WTC11 (cell line): ENCODE measurements at regions not wholly inside any gene's neighbourhood (a gene's known extent, or its start where the extent isn't known, plus 50 kb on each side); places are given as distances from the start of the nearest gene placed in this dataset.

ENCODE experiments used
- ATAC-seq: fragments of 200-7000 bp; cut with Tn5 transposase; 2 replicates; pipeline ENCODE4 v1.10.0; 2021; ENCODE audit warnings: mild to moderate bottlenecking, moderate library complexity
- CTCF ChIA-PET: fragments of 300-600 bp; sonication (Branson Sonifier 250); formaldehyde crosslinking; loops from one replicate; lab custom pipeline; 2021; ENCODE audit warnings: antibody characterized with exemption; lab: Charles Lee
- POLR2A ChIA-PET: fragments of 350-600 bp; sonication (Branson Sonifier 250); formaldehyde crosslinking; loops from one replicate; lab custom pipeline; 2021; ENCODE audit warnings: antibody characterized with exemption; lab: Charles Lee
- DNase-seq: peaks from one replicate; pipeline ENCODE4 v3.0.0; 2021; ENCODE audit warnings: low spot score
- H3K27ac Mint-ChIP-seq: 2 replicates; pipeline ENCODE4 v1.8.0; 2021; ENCODE audit warnings: mixed read lengths
- H3K27me3 Mint-ChIP-seq: 2 replicates; pipeline ENCODE4 v1.8.0; 2021; ENCODE audit warnings: low read depth, mild to moderate bottlenecking, moderate library complexity, mixed read lengths
- H3K36me3 Mint-ChIP-seq: 2 replicates; pipeline ENCODE4 v1.8.0; 2021; ENCODE audit warnings: mixed read lengths
- H3K4me1 Mint-ChIP-seq: 2 replicates; pipeline ENCODE4 v1.8.0; 2022; ENCODE audit warnings: mixed read lengths
- H3K4me3 Mint-ChIP-seq: 2 replicates; pipeline ENCODE4 v1.8.0; 2021; ENCODE audit warnings: mild to moderate bottlenecking, moderate library complexity, mixed read lengths
- H3K9me3 Mint-ChIP-seq: 2 replicates; pipeline ENCODE4 v1.8.0; 2021; ENCODE audit warnings: mixed read lengths
- CBFB ChIP-seq: sonication (generic); formaldehyde crosslinking; IDR thresholded peaks from 2 replicates; pipeline ENCODE4 v1.8.1; 2022; ENCODE audit warnings: mild to moderate bottlenecking, low read depth, missing genetic modification reagents
- FOXJ3 ChIP-seq: sonication (generic); formaldehyde crosslinking; IDR thresholded peaks from 2 replicates; pipeline ENCODE4 v1.9.0; 2021; ENCODE audit warnings: missing genetic modification reagents, mild to moderate bottlenecking, borderline replicate concordance
- FOXK1 ChIP-seq: sonication (generic); formaldehyde crosslinking; IDR thresholded peaks from 2 replicates; pipeline ENCODE4 v1.8.0; 2022; ENCODE audit warnings: mild to moderate bottlenecking, moderate library complexity, missing genetic modification reagents
- GRHL2 ChIP-seq: fragments of 250-450 bp; sonication (Bioruptor Pico); IDR thresholded peaks from 2 replicates; pipeline ENCODE4 v1.8.0; 2022; ENCODE audit warnings: mild to moderate bottlenecking, moderate library complexity; ENCODE audit not compliant: insufficient replicate concordance, severe bottlenecking
- HMGA2 ChIP-seq: fragments of 250-450 bp; sonication (Bioruptor Pico); IDR thresholded peaks from 2 replicates; pipeline ENCODE4 v1.4.0; 2021; ENCODE audit warnings: mild to moderate bottlenecking, moderate library complexity
- IRF2 ChIP-seq: sonication (generic); formaldehyde crosslinking; IDR thresholded peaks from 2 replicates; pipeline ENCODE4 v1.8.0; 2022; ENCODE audit warnings: low read depth, missing genetic modification reagents, borderline replicate concordance
- JAZF1 ChIP-seq: fragments of 250-450 bp; sonication (Bioruptor Pico); IDR thresholded peaks from 2 replicates; pipeline ENCODE4 v1.9.0; 2021; ENCODE audit warnings: moderate library complexity, mild to moderate bottlenecking, inconsistent platforms
- JUN ChIP-seq: sonication (generic); formaldehyde crosslinking; IDR thresholded peaks from 2 replicates; pipeline ENCODE4 v1.8.0; 2023; ENCODE audit warnings: mild to moderate bottlenecking, missing genetic modification reagents
- KAT7 ChIP-seq: sonication (generic); formaldehyde crosslinking; IDR thresholded peaks from 2 replicates; pipeline ENCODE4 v1.8.1; 2023; ENCODE audit warnings: missing genetic modification reagents, mild to moderate bottlenecking, borderline replicate concordance
- NFE2L1 ChIP-seq: sonication (generic); formaldehyde crosslinking; IDR thresholded peaks from 2 replicates; pipeline ENCODE4 v1.8.1; 2023; ENCODE audit warnings: missing genetic modification reagents
- PRDM15 ChIP-seq: sonication (generic); formaldehyde crosslinking; IDR thresholded peaks from 2 replicates; pipeline ENCODE4 v1.8.0; 2022; ENCODE audit warnings: missing genetic modification reagents
- SP1 ChIP-seq: sonication (generic); formaldehyde crosslinking; conservative IDR thresholded peaks from 2 replicates; pipeline ENCODE4 v1.8.1; 2022; ENCODE audit warnings: missing genetic modification reagents
- USF1 ChIP-seq: sonication (generic); formaldehyde crosslinking; IDR thresholded peaks from 2 replicates; pipeline ENCODE4 v1.8.0; 2022; ENCODE audit warnings: mild to moderate bottlenecking, missing genetic modification reagents
- ZMAT4 ChIP-seq: fragments of 250-450 bp; sonication (Bioruptor Pico); IDR thresholded peaks from 2 replicates; pipeline ENCODE4 v1.9.0; 2021; ENCODE audit warnings: mild to moderate bottlenecking
- ZNF281 ChIP-seq: sonication (generic); formaldehyde crosslinking; IDR thresholded peaks from 2 replicates; pipeline ENCODE4 v1.8.0; 2023; ENCODE audit warnings: mild to moderate bottlenecking, missing genetic modification reagents
- ZNF317 ChIP-seq: sonication (generic); formaldehyde crosslinking; IDR thresholded peaks from 2 replicates; pipeline ENCODE4 v1.8.1; 2023; ENCODE audit warnings: low read depth, mild to moderate bottlenecking, moderate library complexity, missing genetic modification reagents, borderline replicate concordance
- ZNF416 ChIP-seq: fragments of 250-450 bp; sonication (Bioruptor Pico); IDR thresholded peaks from 2 replicates; pipeline ENCODE4 v1.9.0; 2021; ENCODE audit warnings: mild to moderate bottlenecking, inconsistent platforms

- TF ChIP-seq GRHL2 (no peak), ZNF281 (CRISPR knock-in tag) (no peak)
Observed at GRCh38 chr6:9710574-9710973, 704.3 kb downstream of the TFAP2A start (continued).

GRCh38 chr6:9708600-9708999, 706.3 kb downstream of the TFAP2A start:
- ATAC-seq, result no peak
- TF ChIP-seq ZNF317 (CRISPR knock-in tag) (no peak), ZMAT4 (CRISPR knock-in tag) (no peak), IRF2 (CRISPR knock-in tag) (no peak), NFE2L1 (CRISPR knock-in tag) (no peak), FOXJ3 (CRISPR knock-in tag) (no peak), ZNF416 (no peak), GRHL2 (no peak), JUN (CRISPR knock-in tag) (no peak), USF1 (CRISPR knock-in tag) (no peak), HMGA2 (CRISPR knock-in tag) (no peak), PRDM15 (CRISPR knock-in tag) (no peak), SP1 (CRISPR knock-in tag) (no peak), KAT7 (CRISPR knock-in tag) (no peak)
- TF ChIP-seq, all 79 proteins: peak for 0
- Mint-ChIP-seq H3K36me3 (no peaks in the 10 kb centered on the region), H3K9me3 (peaks cover 8% of the 10 kb centered on the region), H3K27ac (no peak overlapping the region), H3K27me3 (no peaks in the 10 kb centered on the region), H3K4me1 (peaks cover 20% of the 10 kb centered on the region), H3K4me3 (no peak overlapping the region)
- CTCF ChIA-PET, result no interaction called here
- DNase-seq, result no peak
- POLR2A ChIA-PET, result no interaction called here

GRCh38 chr6:9704989-9705388, 709.9 kb downstream of the TFAP2A start:
- Mint-ChIP-seq H3K9me3 (no peaks in the 10 kb centered on the region), H3K4me1 (peaks cover 2% of the 10 kb centered on the region), H3K27ac (no peak overlapping the region), H3K27me3 (no peaks in the 10 kb centered on the region), H3K4me3 (no peak overlapping the region), H3K36me3 (no peaks in the 10 kb centered on the region)
- ATAC-seq (no peak), DNase-seq (no peak)
- TF ChIP-seq CBFB (CRISPR knock-in tag) (no peak), JAZF1 (CRISPR knock-in tag) (no peak), FOXK1 (CRISPR knock-in tag) (no peak), HMGA2 (CRISPR knock-in tag) (no peak)
- ChIA-PET POLR2A (no interaction called here), CTCF (no interaction called here)
